Left renal cortex interstitium (tissue), 4 donors: ENCODE measurements at regions not wholly inside any gene's neighbourhood (a gene's known extent, or its start where the extent isn't known, plus 50 kb on each side); places are given as distances from the start of the nearest gene placed in this dataset.

Experiments
- DNase-seq, 4 donors: peaks; one replicate each; pipeline ENCODE4 v3.0.0-alpha.2; 2013; ENCODE audit warnings: low read depth in 4 of 4, low spot score in 2 of 4, missing footprints in 1 of 4

- DNase-seq = no peak
Measured at GRCh38 chr4:156710365-156711192, 261.0 kb downstream of the PDGFC start.

- no peak for DNase-seq
Measured at GRCh38 chr4:156705311-156705710, 266.3 kb downstream of the PDGFC start.

- no peak for DNase-seq
Measured at GRCh38 chr4:156695163-156695562, 276.4 kb downstream of the PDGFC start.

- no peak for DNase-seq
Measured at GRCh38 chr4:156694413-156694812, 277.2 kb downstream of the PDGFC start.

GRCh38 chr4:156693557-156693956 is 278.0 kb downstream of the PDGFC start:
- DNase-seq = no peak

GRCh38 chr4:156692016-156692415 is 279.6 kb downstream of the PDGFC start:
- DNase-seq = no peak

GRCh38 chr4:156690572-156690971 is 281.0 kb downstream of the PDGFC start:
- no peak for DNase-seq

GRCh38 chr4:156686120-156686519 is 285.5 kb downstream of the PDGFC start:
- DNase-seq = peak; percentile 34 to 50 (median 44)

GRCh38 chr4:156685308-156685707 is 286.3 kb downstream of the PDGFC start:
- DNase-seq = no peak

- no peak for DNase-seq
Measured at GRCh38 chr4:156677656-156678055, 293.9 kb downstream of the PDGFC start.

GRCh38 chr4:156677131-156677531 is 294.5 kb downstream of the PDGFC start:
- no peak for DNase-seq

- no peak for DNase-seq
Measured at GRCh38 chr4:156676116-156676851, 295.3 kb downstream of the PDGFC start.

GRCh38 chr4:156673483-156673882 is 298.1 kb downstream of the PDGFC start:
- no peak for DNase-seq

GRCh38 chr4:156672492-156673305 is 298.9 kb downstream of the PDGFC start:
- DNase-seq = no peak

GRCh38 chr4:156665780-156666366 is 305.7 kb downstream of the PDGFC start:
- DNase-seq = no peak

- DNase-seq = no peak
Measured at GRCh38 chr4:156663663-156664062, 307.9 kb downstream of the PDGFC start.

GRCh38 chr4:156662921-156663320 is 308.7 kb downstream of the PDGFC start:
- DNase-seq = no peak

GRCh38 chr4:156661555-156661954 is 310.0 kb downstream of the PDGFC start:
- DNase-seq = no peak

GRCh38 chr4:156660465-156660864 is 311.1 kb downstream of the PDGFC start:
- no peak for DNase-seq

- DNase-seq = no peak
Measured at GRCh38 chr4:156659983-156660382, 311.6 kb downstream of the PDGFC start.

GRCh38 chr4:156659570-156659969 is 312.0 kb downstream of the PDGFC start:
- DNase-seq = no peak
